ENCODE measurements at regions not wholly inside any gene's neighbourhood (a gene's known extent, or its start where the extent isn't known, plus 50 kb on each side); places are given as distances from the start of the nearest gene placed in this dataset.
"Not testable (repeated sequence)": the region's sequence is repeated elsewhere in the genome, so short reads cannot be mapped to it uniquely, and the experiment has no call there.

GRCh38 chr6:164057876-164058275 lies 643.4 kb downstream of the QKI start:
- intact Hi-C loops (cut with DNase I), result no loop called here

GRCh38 chr6:164051427-164051826 lies 636.9 kb downstream of the QKI start:
- ATAC-seq (no peak), DNase-seq (no peak)
- H3K36me3 ChIP-seq, result no peaks in the 10 kb centered on the region
- no peak for TF ChIP-seq CTCF (IDR thresholded peaks at IDR 0.05)
- intact Hi-C loops (cut with DNase I), result no loop called here
- H3K4me1 ChIP-seq, result no peaks in the 10 kb centered on the region
- no peak overlapping the region for H3K4me3 ChIP-seq
- H3K27ac ChIP-seq, result no peak overlapping the region
- no peaks in the 10 kb centered on the region for H3K9me3 ChIP-seq
- H3K27me3 ChIP-seq, result no peaks in the 10 kb centered on the region

More at GRCh38 chr6:164057876-164058275, 643.4 kb downstream of the QKI start:
- no peak for TF ChIP-seq CTCF (IDR thresholded peaks at IDR 0.05)
- no peak for ATAC-seq
- Histone ChIP-seq H3K27ac (no peak overlapping the region), H3K4me1 (no peaks in the 10 kb centered on the region), H3K27me3 (no peaks in the 10 kb centered on the region), H3K36me3 (no peaks in the 10 kb centered on the region), H3K9me3 (peaks cover 0 to 4% of the 10 kb centered on the region in 2 donors), H3K4me3 (no peak overlapping the region)
- no peak for DNase-seq

GRCh38 chr6:164049517-164049988 lies 635.0 kb downstream of the QKI start:
- H3K36me3 ChIP-seq, result no peaks in the 10 kb centered on the region
- ATAC-seq (no peak), DNase-seq (no peak)

DNA sequence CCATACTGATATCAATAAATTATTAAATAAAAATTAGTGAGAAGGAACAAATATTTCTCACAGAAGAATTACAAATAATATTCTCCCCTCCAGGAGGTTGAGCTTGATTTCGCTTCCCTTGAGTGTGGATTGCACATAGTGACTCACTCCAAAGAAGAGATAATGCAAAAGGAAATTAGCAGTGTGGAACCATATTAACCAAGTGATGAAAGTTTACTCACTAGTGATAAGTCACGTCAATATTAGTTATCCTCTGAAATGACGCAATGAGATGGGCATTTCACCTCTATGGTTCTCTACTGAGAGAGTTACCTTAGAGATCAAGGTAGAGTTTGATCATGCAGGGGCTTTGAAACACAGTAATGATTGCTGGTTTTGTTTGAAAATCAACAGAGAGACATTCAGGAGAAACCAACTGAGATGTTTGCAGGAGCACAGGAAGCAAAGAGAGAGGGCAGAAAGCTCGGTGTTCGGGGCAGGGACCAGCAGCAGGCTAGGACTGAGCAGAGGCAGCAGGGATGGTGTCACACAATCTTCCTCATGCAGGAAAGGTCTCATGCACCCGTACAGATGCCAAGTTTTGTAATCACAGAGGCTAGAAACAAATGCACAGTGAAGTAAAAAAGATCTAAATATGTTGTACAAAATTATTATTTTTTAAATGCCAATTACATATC lies 634.5 kb downstream of the QKI start:
- DNase-seq (no peak), ATAC-seq (no peak)
- no peaks in the 10 kb centered on the region for H3K36me3 ChIP-seq
- H3K27me3 ChIP-seq, result no peaks in the 10 kb centered on the region
- no peak for TF ChIP-seq CTCF (IDR thresholded peaks at IDR 0.05)
- no peaks in the 10 kb centered on the region for H3K9me3 ChIP-seq
- H3K4me3 ChIP-seq, result no peak overlapping the region
- intact Hi-C loops (cut with DNase I), result no loop called here
- H3K27ac ChIP-seq, result no peak overlapping the region
- no peaks in the 10 kb centered on the region for H3K4me1 ChIP-seq

More at GRCh38 chr6:164049517-164049988, 635.0 kb downstream of the QKI start:
- no peak for TF ChIP-seq CTCF (IDR thresholded peaks at IDR 0.05)
- no peak overlapping the region for H3K27ac ChIP-seq
- no peaks in the 10 kb centered on the region for H3K27me3 ChIP-seq
- H3K4me3 ChIP-seq, result no peak overlapping the region
- H3K4me1 ChIP-seq, result no peaks in the 10 kb centered on the region
- H3K9me3 ChIP-seq, result no peaks in the 10 kb centered on the region
- intact Hi-C loops (cut with DNase I), result no loop called here

DNA sequence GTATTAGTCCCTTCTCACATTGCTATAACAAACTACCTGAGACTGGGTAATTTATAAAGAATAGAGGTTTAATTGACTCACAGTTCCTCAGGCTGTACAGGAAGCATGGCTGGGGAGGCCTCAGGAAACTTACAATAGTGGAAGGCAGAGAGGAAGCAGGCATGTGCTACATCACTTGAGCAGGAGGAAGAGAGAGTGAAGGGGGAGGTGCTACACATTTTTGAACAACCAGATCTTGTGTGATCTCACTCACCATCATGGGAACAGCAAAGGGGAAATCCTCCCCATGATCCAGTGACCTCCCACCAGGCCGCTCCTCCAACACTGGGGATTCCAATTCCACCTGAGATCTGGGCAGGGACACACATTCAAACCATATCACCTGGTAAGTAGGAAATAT lies 630.6 kb downstream of the QKI start:
- no peak overlapping the region for H3K27ac ChIP-seq
- intact Hi-C loops (cut with DNase I), result no loop called here
- H3K4me1 ChIP-seq, result no peaks in the 10 kb centered on the region
- TF ChIP-seq CTCF (IDR thresholded peaks at IDR 0.05), result no peak
- ATAC-seq (no peak), DNase-seq (no peak)
- no peaks in the 10 kb centered on the region for H3K36me3 ChIP-seq
- no peaks in the 10 kb centered on the region for H3K9me3 ChIP-seq
- no peaks in the 10 kb centered on the region for H3K27me3 ChIP-seq
- H3K4me3 ChIP-seq, result no peak overlapping the region

- intact Hi-C loops (cut with DNase I); H3K4me1 ChIP-seq; H3K9me3 ChIP-seq; H3K27me3 ChIP-seq; H3K27ac ChIP-seq; H3K36me3 ChIP-seq; ATAC-seq; DNase-seq; H3K4me3 ChIP-seq: not testable (repeated sequence)
Measured at GRCh38 chr6:164043656-164044055, 629.1 kb downstream of the QKI start.
